ENCODE measurements at regions not wholly inside any gene's neighbourhood (a gene's known extent, or its start where the extent isn't known, plus 50 kb on each side); places are given as distances from the start of the nearest gene placed in this dataset.

GRCh38 chr13:86830046-86830445, 841.1 kb upstream of the SLITRK5 start:
- TF ChIP-seq CTCF (IDR thresholded peaks at IDR 0.05) (no peak), TCF7L2 (IDR thresholded peaks at IDR 0.05; ENCODE audit: low read depth, low read length) (no peak), POLR2AphosphoS5 (IDR thresholded peaks at IDR 0.05; ENCODE audit: low read depth, low read length) (no peak), SIN3A (IDR thresholded peaks at IDR 0.05; ENCODE audit: borderline replicate concordance, insufficient read depth, low read depth, low read length) (no peak)
- TF ChIP-seq, protein P1, sequence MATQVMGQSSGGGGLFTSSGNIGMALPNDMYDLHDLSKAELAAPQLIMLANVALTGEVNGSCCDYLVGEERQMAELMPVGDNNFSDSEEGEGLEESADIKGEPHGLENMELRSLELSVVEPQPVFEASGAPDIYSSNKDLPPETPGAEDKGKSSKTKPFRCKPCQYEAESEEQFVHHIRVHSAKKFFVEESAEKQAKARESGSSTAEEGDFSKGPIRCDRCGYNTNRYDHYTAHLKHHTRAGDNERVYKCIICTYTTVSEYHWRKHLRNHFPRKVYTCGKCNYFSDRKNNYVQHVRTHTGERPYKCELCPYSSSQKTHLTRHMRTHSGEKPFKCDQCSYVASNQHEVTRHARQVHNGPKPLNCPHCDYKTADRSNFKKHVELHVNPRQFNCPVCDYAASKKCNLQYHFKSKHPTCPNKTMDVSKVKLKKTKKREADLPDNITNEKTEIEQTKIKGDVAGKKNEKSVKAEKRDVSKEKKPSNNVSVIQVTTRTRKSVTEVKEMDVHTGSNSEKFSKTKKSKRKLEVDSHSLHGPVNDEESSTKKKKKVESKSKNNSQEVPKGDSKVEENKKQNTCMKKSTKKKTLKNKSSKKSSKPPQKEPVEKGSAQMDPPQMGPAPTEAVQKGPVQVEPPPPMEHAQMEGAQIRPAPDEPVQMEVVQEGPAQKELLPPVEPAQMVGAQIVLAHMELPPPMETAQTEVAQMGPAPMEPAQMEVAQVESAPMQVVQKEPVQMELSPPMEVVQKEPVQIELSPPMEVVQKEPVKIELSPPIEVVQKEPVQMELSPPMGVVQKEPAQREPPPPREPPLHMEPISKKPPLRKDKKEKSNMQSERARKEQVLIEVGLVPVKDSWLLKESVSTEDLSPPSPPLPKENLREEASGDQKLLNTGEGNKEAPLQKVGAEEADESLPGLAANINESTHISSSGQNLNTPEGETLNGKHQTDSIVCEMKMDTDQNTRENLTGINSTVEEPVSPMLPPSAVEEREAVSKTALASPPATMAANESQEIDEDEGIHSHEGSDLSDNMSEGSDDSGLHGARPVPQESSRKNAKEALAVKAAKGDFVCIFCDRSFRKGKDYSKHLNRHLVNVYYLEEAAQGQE (IDR thresholded peaks at IDR 0.05; ENCODE audit: insufficient read depth in 1 of 2, low read depth in 2 of 2, low read length in 1 of 2): no peak
